ENCODE measurements at regions not wholly inside any gene's neighbourhood (a gene's known extent, or its start where the extent isn't known, plus 50 kb on each side); places are given as distances from the start of the nearest gene placed in this dataset.

GRCh38 chrX:43514820-43515219 lies 141.3 kb upstream of the MAOA start:
- TF ChIP-seq CTCF (conservative IDR thresholded peaks at IDR 0.05; ENCODE audit: low read length) (no peak), EZH2phosphoT487 (IDR thresholded peaks at IDR 0.05; ENCODE audit: borderline replicate concordance, low read depth, low read length) (no peak)
